ENCODE measurements at regions not wholly inside any gene's neighbourhood (a gene's known extent, or its start where the extent isn't known, plus 50 kb on each side); places are given as distances from the start of the nearest gene placed in this dataset.

- TF ChIP-seq EP300 (IDR thresholded peaks at IDR 0.05; ENCODE audit: borderline replicate concordance) (no peak), TAF1 (IDR thresholded peaks at IDR 0.05; ENCODE audit: low read depth) (no peak), ZBTB7A (IDR thresholded peaks at IDR 0.05; ENCODE audit: low read depth) (no peak), RAD21 (IDR thresholded peaks at IDR 0.05; ENCODE audit: low read depth) (no peak), TCF12 (IDR thresholded peaks at IDR 0.05; ENCODE audit: low read depth) (no peak), REST (IDR thresholded peaks at IDR 0.05; ENCODE audit: low read depth) (no peak), YY1 (IDR thresholded peaks at IDR 0.05; ENCODE audit: low read depth) (no peak), CEBPB (IDR thresholded peaks at IDR 0.05) (no peak), CREB1 (IDR thresholded peaks at IDR 0.05; ENCODE audit: low read depth) (no peak), FOXM1 (IDR thresholded peaks at IDR 0.05; ENCODE audit: borderline replicate concordance, low read depth) (no peak), NFIC (IDR thresholded peaks at IDR 0.05) (no peak)
Measured at GRCh38 chr10:34033078-34033477, 698.6 kb upstream of the NRP1 start.
